ENCODE measurements at regions not wholly inside any gene's neighbourhood (a gene's known extent, or its start where the extent isn't known, plus 50 kb on each side); places are given as distances from the start of the nearest gene placed in this dataset.

DNA sequence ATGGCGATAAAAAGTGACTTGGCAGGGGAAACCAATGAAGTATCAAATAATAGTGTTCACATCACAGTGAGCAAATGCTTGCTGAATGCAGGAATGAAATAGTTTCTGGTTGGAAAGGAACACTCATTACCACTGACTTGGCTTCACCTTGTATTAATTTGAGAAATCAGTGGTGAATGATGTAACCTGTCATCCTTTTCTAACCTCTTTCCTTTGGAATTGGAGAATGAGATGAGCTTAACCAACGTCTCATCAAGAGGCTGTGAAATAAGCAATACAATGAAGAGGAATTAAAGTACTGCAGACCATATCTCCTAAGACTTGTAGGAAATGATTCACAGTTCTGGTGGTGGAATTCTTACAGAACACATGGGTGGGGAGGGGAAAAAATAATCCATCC, 192.2 kb downstream of the DMAC1 start:
- no peak for DNase-seq (ENCODE audit: low read depth)
- TF ChIP-seq, protein P1, sequence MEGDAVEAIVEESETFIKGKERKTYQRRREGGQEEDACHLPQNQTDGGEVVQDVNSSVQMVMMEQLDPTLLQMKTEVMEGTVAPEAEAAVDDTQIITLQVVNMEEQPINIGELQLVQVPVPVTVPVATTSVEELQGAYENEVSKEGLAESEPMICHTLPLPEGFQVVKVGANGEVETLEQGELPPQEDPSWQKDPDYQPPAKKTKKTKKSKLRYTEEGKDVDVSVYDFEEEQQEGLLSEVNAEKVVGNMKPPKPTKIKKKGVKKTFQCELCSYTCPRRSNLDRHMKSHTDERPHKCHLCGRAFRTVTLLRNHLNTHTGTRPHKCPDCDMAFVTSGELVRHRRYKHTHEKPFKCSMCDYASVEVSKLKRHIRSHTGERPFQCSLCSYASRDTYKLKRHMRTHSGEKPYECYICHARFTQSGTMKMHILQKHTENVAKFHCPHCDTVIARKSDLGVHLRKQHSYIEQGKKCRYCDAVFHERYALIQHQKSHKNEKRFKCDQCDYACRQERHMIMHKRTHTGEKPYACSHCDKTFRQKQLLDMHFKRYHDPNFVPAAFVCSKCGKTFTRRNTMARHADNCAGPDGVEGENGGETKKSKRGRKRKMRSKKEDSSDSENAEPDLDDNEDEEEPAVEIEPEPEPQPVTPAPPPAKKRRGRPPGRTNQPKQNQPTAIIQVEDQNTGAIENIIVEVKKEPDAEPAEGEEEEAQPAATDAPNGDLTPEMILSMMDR (IDR thresholded peaks at IDR 0.05; ENCODE audit: insufficient read depth, low read depth, low read length, missing control alignments) = no peak
- no peak overlapping the region for H3K4me3 ChIP-seq (ENCODE audit: low read depth, low read length)

DNA sequence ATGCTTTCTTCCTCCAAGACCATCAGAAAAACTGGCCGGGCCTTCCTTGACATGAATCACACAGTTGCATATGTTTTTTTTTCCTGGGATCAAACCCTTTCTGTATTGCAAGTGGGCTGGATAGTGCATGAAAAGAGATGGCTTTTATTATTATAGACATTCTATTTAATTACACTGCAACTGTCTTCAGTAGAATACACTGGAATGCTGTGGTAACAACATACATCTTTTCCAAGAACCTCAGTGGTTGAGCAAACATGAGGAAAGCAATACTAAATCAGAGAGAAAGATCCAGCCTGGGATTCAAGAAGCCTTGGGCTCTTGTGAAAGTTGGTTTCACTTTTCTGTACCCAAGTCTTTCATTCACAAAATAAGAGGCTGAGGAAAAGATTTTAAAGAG, 193.0 kb downstream of the DMAC1 start:
- no peak for DNase-seq (ENCODE audit: low read depth)
- no peak overlapping the region for H3K4me3 ChIP-seq (ENCODE audit: low read depth, low read length)
- TF ChIP-seq, protein P1 (IDR thresholded peaks at IDR 0.05; ENCODE audit: insufficient read depth, low read depth, low read length, missing control alignments) = no peak

DNA sequence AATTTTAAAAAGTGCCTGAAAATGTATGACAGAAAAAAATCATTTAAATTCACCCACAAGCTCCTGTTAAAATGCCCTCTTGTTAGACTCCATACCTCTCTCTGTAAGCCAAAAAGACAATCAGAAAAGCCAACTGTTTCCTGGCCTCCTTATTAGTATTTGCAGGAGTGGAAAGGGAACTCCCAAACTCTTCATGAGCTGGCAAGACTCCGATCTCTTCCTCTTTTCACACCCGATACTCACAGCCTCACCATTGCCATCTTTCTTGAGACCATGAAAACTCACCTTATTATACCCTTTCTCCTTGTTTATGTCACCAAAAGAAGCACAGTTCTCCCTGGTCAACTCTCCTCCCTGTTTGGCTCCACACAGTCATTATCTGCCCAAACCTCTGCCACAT, 197.8 kb downstream of the DMAC1 start:
- H3K4me3 ChIP-seq (ENCODE audit: low read depth, low read length) = no peak overlapping the region
- no peak for DNase-seq (ENCODE audit: low read depth)
- TF ChIP-seq, protein P1 (IDR thresholded peaks at IDR 0.05; ENCODE audit: insufficient read depth, low read depth, low read length, missing control alignments) = no peak

DNA sequence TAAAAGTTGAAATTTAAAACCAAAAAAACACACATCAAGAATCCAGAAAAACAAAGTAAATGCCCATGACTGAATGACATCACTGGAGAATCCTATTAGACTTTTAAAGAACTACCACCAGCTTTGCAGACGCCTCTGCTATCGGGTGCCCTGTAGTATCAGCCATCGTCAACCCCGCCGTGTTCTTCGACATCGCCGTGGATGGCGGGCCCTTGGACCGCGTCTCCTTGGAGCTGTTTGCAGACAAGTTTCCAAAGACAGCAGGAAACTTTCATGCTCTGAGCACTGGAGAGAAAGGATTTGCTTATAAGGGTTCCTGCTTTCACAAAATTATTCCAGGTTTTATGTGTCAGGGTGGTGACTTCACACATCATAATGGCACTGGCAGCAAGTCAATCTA, 201.9 kb downstream of the DMAC1 start:
- no peak for DNase-seq (ENCODE audit: low read depth)

DNA sequence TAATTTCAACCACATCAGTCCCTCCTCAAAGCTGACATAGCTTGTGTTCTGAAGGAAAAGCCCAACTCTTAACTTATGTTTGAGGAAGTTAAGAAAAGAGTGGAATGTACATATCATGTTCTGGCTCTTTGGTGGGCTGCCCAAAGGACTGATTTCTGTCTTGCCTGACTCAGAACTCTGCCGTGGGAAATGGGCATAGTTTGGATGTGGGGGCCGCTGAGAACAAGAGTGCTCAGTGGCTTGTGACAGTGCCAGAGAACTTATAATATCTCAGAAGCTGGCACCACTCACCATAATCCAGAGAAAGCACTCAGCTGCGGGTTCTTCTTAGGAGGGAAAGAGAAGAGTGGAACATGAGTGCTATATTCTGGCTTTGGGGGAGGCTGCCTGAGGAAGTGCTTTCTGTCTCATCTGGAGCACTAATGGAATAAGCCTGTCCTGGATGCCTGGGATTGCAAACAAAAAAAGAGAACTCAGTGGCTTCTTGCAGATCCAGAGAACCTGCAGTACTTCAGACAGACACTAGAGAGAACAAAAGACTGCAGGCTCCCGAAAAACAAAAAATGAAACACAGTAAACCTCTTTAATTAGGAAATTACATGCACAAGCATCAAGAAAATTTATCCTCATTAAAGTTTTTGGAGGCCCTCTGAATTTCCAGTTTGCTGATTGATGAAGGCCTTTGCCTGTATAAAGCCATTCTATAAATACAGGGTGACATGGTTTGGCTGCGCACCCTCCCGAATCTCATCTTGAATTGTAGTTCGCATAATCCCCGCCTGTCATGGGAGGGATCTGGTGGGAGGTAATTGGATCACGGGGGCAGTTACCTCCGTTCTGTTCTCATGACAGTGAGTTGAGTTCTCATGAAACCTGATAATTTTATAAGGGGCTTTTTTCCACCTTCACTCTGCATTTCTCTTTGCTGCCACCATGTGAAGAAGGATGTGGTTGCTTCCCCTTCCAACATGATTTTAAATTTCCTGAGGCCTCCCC, 207.0 kb downstream of the DMAC1 start:
- TF ChIP-seq, protein P1 (IDR thresholded peaks at IDR 0.05; ENCODE audit: insufficient read depth, low read depth, low read length, missing control alignments) = no peak
- no peak for DNase-seq (ENCODE audit: low read depth)
- no peak overlapping the region for H3K4me3 ChIP-seq (ENCODE audit: low read depth, low read length)

More for the DNA sequence above, 201.9 kb downstream of the DMAC1 start:
- TF ChIP-seq, protein P1 (IDR thresholded peaks at IDR 0.05; ENCODE audit: insufficient read depth, low read depth, low read length, missing control alignments) = no peak
- H3K4me3 ChIP-seq (ENCODE audit: low read depth, low read length) = no peak overlapping the region

DNA sequence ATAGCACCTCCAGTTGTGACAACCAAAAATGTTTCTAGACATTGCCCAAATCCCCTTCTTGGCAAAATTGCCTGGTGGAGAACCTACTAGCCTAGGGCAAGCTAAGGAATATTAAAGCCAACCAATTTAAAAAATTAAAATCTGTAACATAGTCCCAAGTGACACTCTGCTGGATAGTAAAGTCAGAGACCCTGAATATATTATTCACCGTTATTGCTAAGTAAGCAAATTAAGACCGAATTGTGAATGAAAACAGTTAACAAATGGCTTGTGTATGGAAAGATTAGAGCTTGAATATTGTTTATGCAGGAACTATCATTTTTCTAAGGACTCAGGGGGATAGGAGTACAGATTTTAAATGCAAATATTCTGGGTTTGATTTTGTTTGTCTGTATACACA, 208.1 kb downstream of the DMAC1 start:
- TF ChIP-seq, protein P1 (IDR thresholded peaks at IDR 0.05; ENCODE audit: insufficient read depth, low read depth, low read length, missing control alignments) = no peak
- no peak overlapping the region for H3K4me3 ChIP-seq (ENCODE audit: low read depth, low read length)
- no peak for DNase-seq (ENCODE audit: low read depth)
